Caco-2 (cell line): ENCODE measurements at regions not wholly inside any gene's neighbourhood (a gene's known extent, or its start where the extent isn't known, plus 50 kb on each side); places are given as distances from the start of the nearest gene placed in this dataset.

Source experiments
- BruUV-seq: library from RNA; stranded (reverse); fragments of 400-500 nt; replicated peaks from 2 replicates; lab custom pipeline; 2021; lab: Mats Ljungman, UMichigan
- CTCF ChIA-PET: fragments of 300-600 bp; sonication (Branson Sonifier 250); formaldehyde crosslinking; loops from one replicate; lab custom pipeline; 2022; ENCODE audit warnings: antibody characterized with exemption; lab: Charles Lee
- POLR2A ChIA-PET: fragments of 300-600 bp; sonication (Branson Sonifier 250); formaldehyde crosslinking; loops from one replicate; lab custom pipeline; 2022; ENCODE audit warnings: antibody characterized with exemption; lab: Charles Lee
- DNase-seq, 2 experiments: peaks; one replicate each; pipeline versions ENCODE4 v3.0.0 to v3.0.0-alpha.2; 2020 to 2022
- H3K27me3 ChIP-seq: replicated peaks from 2 replicates; pipeline ENCODE4 v1.6.0; 2011; ENCODE audit warnings: low read length; ENCODE audit not compliant: control insufficient read depth, insufficient read depth
- H3K36me3 ChIP-seq: 2 replicates; pipeline ENCODE4 v1.5.1; 2011; ENCODE audit warnings: low read length; ENCODE audit not compliant: control insufficient read depth, insufficient read depth
- H3K4me1 ChIP-seq: fragments of 250-450 bp; sonication (Bioruptor Pico); 2 replicates; pipeline ENCODE4 v1.5.1; 2020; ENCODE audit warnings: mild to moderate bottlenecking
- H3K4me3 ChIP-seq: 2 replicates; pipeline ENCODE4 v1.5.1; 2011; ENCODE audit warnings: low read depth, mild to moderate bottlenecking, control low read depth, low read length
- H3K9me3 ChIP-seq: fragments of 250-450 bp; sonication (Bioruptor Pico); 2 replicates; pipeline ENCODE4 v1.5.1; 2020; ENCODE audit warnings: mild to moderate bottlenecking, moderate library complexity
- H3K27ac Mint-ChIP-seq: one replicate; pipeline ENCODE4 v1.8.0; 2022; ENCODE audit warnings: mixed read lengths; ENCODE audit not compliant: unreplicated experiment
- H3K27me3 Mint-ChIP-seq: one replicate; pipeline ENCODE4 v1.8.0; 2022; ENCODE audit warnings: mixed read lengths; ENCODE audit not compliant: insufficient read depth, unreplicated experiment
- H3K36me3 Mint-ChIP-seq: one replicate; pipeline ENCODE4 v1.8.0; 2022; ENCODE audit warnings: mild to moderate bottlenecking, mixed read lengths; ENCODE audit not compliant: insufficient read depth, unreplicated experiment
- H3K4me1 Mint-ChIP-seq: one replicate; pipeline ENCODE4 v1.8.0; 2022; ENCODE audit warnings: low read depth, mixed read lengths; ENCODE audit not compliant: unreplicated experiment
- H3K4me3 Mint-ChIP-seq: one replicate; pipeline ENCODE4 v1.8.0; 2022; ENCODE audit warnings: mild to moderate bottlenecking, moderate library complexity, mixed read lengths; ENCODE audit not compliant: unreplicated experiment
- H3K9me3 Mint-ChIP-seq: one replicate; pipeline ENCODE4 v1.8.0; 2022; ENCODE audit warnings: mixed read lengths; ENCODE audit not compliant: unreplicated experiment
- CTCF ChIP-seq, 2 experiments: fragments of 200-600 bp in 1 of 2; IDR thresholded peaks; 1 replicate in 1 of 2; 2 replicates in 1 of 2; pipeline versions ENCODE4 v1.5.1 to v1.8.0; 2011 to 2022; ENCODE audit warnings: antibody characterized with exemption in 1 of 2, control low read depth in 1 of 2, inconsistent platforms in 1 of 2, low read depth in 1 of 2, low read length in 1 of 2, mild to moderate bottlenecking in 1 of 2, moderate library complexity in 1 of 2; ENCODE audit not compliant: insufficient read depth in 1 of 2, severe bottlenecking in 1 of 2, unreplicated experiment in 1 of 2
- intact Hi-C: fragments of 100-400 bp; cut with micrococcal nuclease; formaldehyde crosslinking; loops from one replicate; pipeline ENCODE4 v1.10.0; 2022; ENCODE audit not compliant: unreplicated experiment

GRCh38 chr7:41529831-41530230, 173.1 kb downstream of the INHBA start:
- CTCF ChIA-PET, result no interaction called here
- Mint-ChIP-seq H3K27ac (no peak overlapping the region), H3K36me3 (no peaks in the 10 kb centered on the region), H3K4me1 (no peaks in the 10 kb centered on the region), H3K9me3 (no peaks in the 10 kb centered on the region), H3K4me3 (no peak overlapping the region), H3K27me3 (no peaks in the 10 kb centered on the region)
- H3K9me3 ChIP-seq, result no peaks in the 10 kb centered on the region
- POLR2A ChIA-PET, result no interaction called here
- H3K4me3 ChIP-seq, result no peak overlapping the region
- intact Hi-C loops, result no loop called here
- no peaks in the 10 kb centered on the region for H3K36me3 ChIP-seq
- H3K4me1 ChIP-seq, result no peaks in the 10 kb centered on the region
- TF ChIP-seq CTCF (IDR thresholded peaks at IDR 0.05; ENCODE audit: insufficient read depth in 1 of 2, low read depth in 1 of 2, low read length in 1 of 2, severe bottlenecking in 1 of 2, unreplicated experiment in 1 of 2), result no peak
- BruUV-seq, result no TSS peak
- no peaks in the 10 kb centered on the region for H3K27me3 ChIP-seq
- no peak for DNase-seq

- Histone ChIP-seq H3K4me3 (no peak overlapping the region), H3K36me3 (no peaks in the 10 kb centered on the region), H3K27me3 (no peaks in the 10 kb centered on the region), H3K9me3 (peaks cover 7% of the 10 kb centered on the region; the same call in 1 of the 2 replicates), H3K4me1 (no peaks in the 10 kb centered on the region)
- no peak for DNase-seq
- H3K4me1 Mint-ChIP-seq, result no peaks in the 10 kb centered on the region
- peaks cover 35% of the 10 kb centered on the region for H3K9me3 Mint-ChIP-seq
- no peak overlapping the region for H3K4me3 Mint-ChIP-seq
- H3K27me3 Mint-ChIP-seq, result no peaks in the 10 kb centered on the region
- no peak for TF ChIP-seq CTCF (IDR thresholded peaks at IDR 0.05; ENCODE audit: insufficient read depth in 1 of 2, low read depth in 1 of 2, low read length in 1 of 2, severe bottlenecking in 1 of 2, unreplicated experiment in 1 of 2)
- BruUV-seq, result no TSS peak
- CTCF ChIA-PET, result interaction anchor here (0.6 kb wide), 1 partner anchor 56 kb away, joined by 3 read pairs; no protein-coding TSS in a partner anchor
- H3K36me3 Mint-ChIP-seq, result no peaks in the 10 kb centered on the region
- intact Hi-C loops, result no loop called here
- POLR2A ChIA-PET, result no interaction called here
- no peak overlapping the region for H3K27ac Mint-ChIP-seq
Observed at GRCh38 chr7:41524876-41525275, 178.0 kb downstream of the INHBA start.

GRCh38 chr7:41520445-41520844, 182.4 kb downstream of the INHBA start:
- TF ChIP-seq CTCF (IDR thresholded peaks at IDR 0.05; ENCODE audit: insufficient read depth in 1 of 2, low read depth in 1 of 2, low read length in 1 of 2, severe bottlenecking in 1 of 2, unreplicated experiment in 1 of 2), result no peak
- no peaks in the 10 kb centered on the region for H3K27me3 ChIP-seq
- H3K4me3 ChIP-seq, result no peak overlapping the region
- H3K27me3 Mint-ChIP-seq, result no peaks in the 10 kb centered on the region
- no TSS peak for BruUV-seq
- no peak overlapping the region for H3K4me3 Mint-ChIP-seq
- intact Hi-C loops, result no loop called here
- peaks cover 55% of the 10 kb centered on the region for H3K9me3 Mint-ChIP-seq
- H3K9me3 ChIP-seq, result peaks cover 7% of the 10 kb centered on the region; the same call in 1 of the 2 replicates
- H3K36me3 Mint-ChIP-seq, result no peaks in the 10 kb centered on the region
- no peak for DNase-seq
- no peak overlapping the region for H3K27ac Mint-ChIP-seq
- H3K36me3 ChIP-seq, result no peaks in the 10 kb centered on the region
- H3K4me1 Mint-ChIP-seq, result no peaks in the 10 kb centered on the region
- no peaks in the 10 kb centered on the region for H3K4me1 ChIP-seq
- POLR2A ChIA-PET, result no interaction called here
- CTCF ChIA-PET, result no interaction called here
